IMR-90 (cell line): ENCODE measurements at regions not wholly inside any gene's neighbourhood (a gene's known extent, or its start where the extent isn't known, plus 50 kb on each side); places are given as distances from the start of the nearest gene placed in this dataset.

Source experiments
- ATAC-seq: fragments of 200-7000 bp; cut with Tn5 transposase; 2 replicates; pipeline ENCODE4 v1.9.1; 2020; ENCODE audit warnings: low read depth, mild to moderate bottlenecking, moderate library complexity
- BruUV-seq: library from RNA; stranded (reverse); fragments of 400-500 nt; replicated peaks from 2 replicates; lab custom pipeline; 2021; lab: Mats Ljungman, UMichigan
- CTCF ChIA-PET: fragments of 300-600 bp; formaldehyde crosslinking; extraction: SDS; loops from one replicate; lab custom pipeline; 2021; ENCODE audit warnings: antibody characterized with exemption; lab: Yijun Ruan, JAX
- POLR2A ChIA-PET: fragments of 300-600 bp; sonication (Branson Sonifier 250); formaldehyde crosslinking; loops from one replicate; lab custom pipeline; 2022; ENCODE audit warnings: antibody characterized with exemption; ENCODE audit not compliant: unreplicated experiment; lab: Charles Lee
- DNase-seq: peaks from one replicate; pipeline ENCODE4 v3.0.0; 2013
- H2AFZ ChIP-seq: replicated peaks from 2 replicates; pipeline ENCODE3; 2013; ENCODE audit warnings: low read length, mild to moderate bottlenecking; ENCODE audit not compliant: poor library complexity
- H2AK5ac ChIP-seq: 2 replicates; pipeline ENCODE4 v1.6.1; 2013; ENCODE audit warnings: low read depth, low read length, inconsistent platforms
- H2AK9ac ChIP-seq: replicated peaks from 2 replicates; pipeline ENCODE3; 2013; ENCODE audit warnings: mild to moderate bottlenecking, low read depth, low read length, moderate library complexity; ENCODE audit not compliant: poor library complexity
- H2BK120ac ChIP-seq: 2 replicates; pipeline ENCODE4 v1.6.1; 2013; ENCODE audit warnings: low read depth, low read length, inconsistent platforms
- H2BK15ac ChIP-seq: 3 replicates; pipeline ENCODE4 v1.6.1; 2013; ENCODE audit warnings: low read depth, low read length, inconsistent platforms
- H2BK20ac ChIP-seq: 2 replicates; pipeline ENCODE4 v1.6.1; 2013; ENCODE audit warnings: low read depth, mild to moderate bottlenecking, inconsistent platforms, low read length, moderate library complexity
- H2BK5ac ChIP-seq: 2 replicates; pipeline ENCODE4 v1.6.1; 2013; ENCODE audit warnings: mild to moderate bottlenecking, low read depth, low read length, inconsistent platforms; ENCODE audit not compliant: poor library complexity, severe bottlenecking
- H3K14ac ChIP-seq: replicated peaks from 2 replicates; pipeline ENCODE4 v1.6.1; 2013; ENCODE audit warnings: low read depth, low read length, inconsistent platforms
- H3K18ac ChIP-seq: 2 replicates; pipeline ENCODE4 v1.6.1; 2013; ENCODE audit warnings: low read depth, low read length, control low read depth
- H3K23ac ChIP-seq: 2 replicates; pipeline ENCODE4 v1.6.1; 2013; ENCODE audit warnings: low read depth, low read length, inconsistent platforms
- H3K27ac ChIP-seq: 2 replicates; pipeline ENCODE4 v1.5.1; 2013; ENCODE audit warnings: mild to moderate bottlenecking, control low read depth, low read length; ENCODE audit not compliant: insufficient read depth
- H3K27me3 ChIP-seq: 2 replicates; pipeline ENCODE4 v1.6.1; 2013; ENCODE audit warnings: low read length; ENCODE audit not compliant: control insufficient read depth, insufficient read depth
- H3K36me3 ChIP-seq: 2 replicates; pipeline ENCODE4 v1.6.1; 2013; ENCODE audit warnings: low read length, mixed read lengths; ENCODE audit not compliant: control insufficient read depth, insufficient read depth
- H3K4ac ChIP-seq: 2 replicates; pipeline ENCODE4 v1.6.1; 2013; ENCODE audit warnings: low read depth, low read length, inconsistent platforms
- H3K4me1 ChIP-seq: 2 replicates; pipeline ENCODE4 v1.6.1; 2013; ENCODE audit warnings: low read length, mixed read lengths; ENCODE audit not compliant: control insufficient read depth, insufficient read depth
- H3K4me2 ChIP-seq: 2 replicates; pipeline ENCODE4 v1.6.1; 2013; ENCODE audit warnings: low read depth, mild to moderate bottlenecking, control low read depth, low read length, moderate library complexity
- H3K4me3 ChIP-seq: 2 replicates; pipeline ENCODE4 v1.5.1; 2013; ENCODE audit warnings: low read depth, mild to moderate bottlenecking, control low read depth, low read length, moderate library complexity; ENCODE audit not compliant: insufficient read depth
- H3K56ac ChIP-seq: 2 replicates; pipeline ENCODE4 v1.6.1; 2013; ENCODE audit warnings: low read length, inconsistent platforms; ENCODE audit not compliant: insufficient read depth; ENCODE audit errors: extremely low read depth
- H3K79me1 ChIP-seq, 2 experiments: 2 replicates each; pipeline ENCODE4 v1.6.1; 2013; ENCODE audit warnings: low read length in 2 of 2, inconsistent platforms in 1 of 2, low read depth in 1 of 2
- H3K9ac ChIP-seq: 2 replicates; pipeline ENCODE4 v1.6.1; 2013; ENCODE audit warnings: low read depth, low read length, control low read depth
- H3K9me1 ChIP-seq: 2 replicates; pipeline ENCODE4 v1.6.1; 2013; ENCODE audit warnings: low read length, inconsistent platforms; ENCODE audit not compliant: insufficient read depth
- H3K9me3 ChIP-seq: 2 replicates; pipeline ENCODE4 v1.6.1; 2013; ENCODE audit warnings: low read length; ENCODE audit not compliant: control insufficient read depth, insufficient read depth
- H4K20me1 ChIP-seq: 2 replicates; pipeline ENCODE4 v1.6.1; 2013; ENCODE audit warnings: low read length, inconsistent platforms; ENCODE audit not compliant: insufficient read depth
- H4K5ac ChIP-seq: 2 replicates; pipeline ENCODE4 v1.6.1; 2013; ENCODE audit warnings: mild to moderate bottlenecking, low read depth, low read length, control low read depth
- H4K8ac ChIP-seq, 2 experiments: 2 replicates each; pipeline ENCODE4 v1.6.1; 2013; ENCODE audit warnings: low read depth in 2 of 2, low read length in 2 of 2, control low read depth in 1 of 2, inconsistent platforms in 1 of 2
- H4K91ac ChIP-seq: 2 replicates; pipeline ENCODE4 v1.6.1; 2013; ENCODE audit warnings: low read depth, low read length, inconsistent platforms; ENCODE audit not compliant: insufficient read depth
- BHLHE40 ChIP-seq: fragments of 150-350 bp; IDR thresholded peaks from 2 replicates; pipeline ENCODE4 v1.6.1; 2016; ENCODE audit warnings: mild to moderate bottlenecking, low read depth, low read length
- CEBPB ChIP-seq: IDR thresholded peaks from 2 replicates; pipeline ENCODE4 v1.6.1; 2012; ENCODE audit warnings: low read depth, low read length, improper control_type of control experiment
- CHD1 ChIP-seq: IDR thresholded peaks from 2 replicates; pipeline ENCODE4 v1.6.1; 2012; ENCODE audit warnings: low read depth, low read length, improper control_type of control experiment
- FOS ChIP-seq: fragments of 150-350 bp; IDR thresholded peaks from 2 replicates; pipeline ENCODE4 v1.6.1; 2016; ENCODE audit warnings: low read depth, low read length
- MAZ ChIP-seq: IDR thresholded peaks from 2 replicates; pipeline ENCODE4 v1.6.1; 2012; ENCODE audit warnings: low read depth, mild to moderate bottlenecking, low read length, improper control_type of control experiment, moderate library complexity, borderline replicate concordance
- RCOR1 ChIP-seq: IDR thresholded peaks from 2 replicates; pipeline ENCODE4 v1.6.1; 2012; ENCODE audit warnings: mild to moderate bottlenecking, low read length, improper control_type of control experiment; ENCODE audit not compliant: insufficient replicate concordance
- SMC3 ChIP-seq: fragments of 150-350 bp; IDR thresholded peaks from 2 replicates; pipeline ENCODE4 v1.6.1; 2016; ENCODE audit warnings: low read depth, mild to moderate bottlenecking, antibody characterized with exemption, low read length, moderate library complexity
- WGBS, 2 experiments: methylation state at CpG; one replicate each; pipeline versions ENCODE4 v1.1.5 to v1.1.7; 2013; ENCODE audit warnings: missing lambda C conversion rate in 2 of 2; ENCODE audit not compliant: insufficient read length in 1 of 2; ENCODE audit errors: extremely low coverage in 2 of 2; 5-methylcytosine and 5-hydroxymethylcytosine counted together
- dilution Hi-C: fragments of 300-500 bp; cut with HindIII; formaldehyde crosslinking; loops from one replicate; pipeline ENCODE4 v1.14.3; 2018; ENCODE audit warnings: low sequenced_read_pairs; ENCODE audit not compliant: unreplicated experiment
- in situ Hi-C: fragments of 300-500 bp; cut with MboI; formaldehyde crosslinking; loops from 3 replicates; pipeline ENCODE4 v1.14.3; 2019; ENCODE audit warnings: low sequenced_read_pairs, inconsistent platforms, mixed read lengths
- intact Hi-C: fragments of 100-400 bp; cut with micrococcal nuclease; formaldehyde crosslinking; loops from 2 replicates; pipeline ENCODE4 v1.10.0; 2022
- TF ChIP-seq, protein P1 (sequence below): conservative IDR thresholded peaks from 2 replicates; pipeline ENCODE4 v1.5.1; 2012; ENCODE audit warnings: mild to moderate bottlenecking, low read depth, low read length, improper control_type of control experiment

DNA sequence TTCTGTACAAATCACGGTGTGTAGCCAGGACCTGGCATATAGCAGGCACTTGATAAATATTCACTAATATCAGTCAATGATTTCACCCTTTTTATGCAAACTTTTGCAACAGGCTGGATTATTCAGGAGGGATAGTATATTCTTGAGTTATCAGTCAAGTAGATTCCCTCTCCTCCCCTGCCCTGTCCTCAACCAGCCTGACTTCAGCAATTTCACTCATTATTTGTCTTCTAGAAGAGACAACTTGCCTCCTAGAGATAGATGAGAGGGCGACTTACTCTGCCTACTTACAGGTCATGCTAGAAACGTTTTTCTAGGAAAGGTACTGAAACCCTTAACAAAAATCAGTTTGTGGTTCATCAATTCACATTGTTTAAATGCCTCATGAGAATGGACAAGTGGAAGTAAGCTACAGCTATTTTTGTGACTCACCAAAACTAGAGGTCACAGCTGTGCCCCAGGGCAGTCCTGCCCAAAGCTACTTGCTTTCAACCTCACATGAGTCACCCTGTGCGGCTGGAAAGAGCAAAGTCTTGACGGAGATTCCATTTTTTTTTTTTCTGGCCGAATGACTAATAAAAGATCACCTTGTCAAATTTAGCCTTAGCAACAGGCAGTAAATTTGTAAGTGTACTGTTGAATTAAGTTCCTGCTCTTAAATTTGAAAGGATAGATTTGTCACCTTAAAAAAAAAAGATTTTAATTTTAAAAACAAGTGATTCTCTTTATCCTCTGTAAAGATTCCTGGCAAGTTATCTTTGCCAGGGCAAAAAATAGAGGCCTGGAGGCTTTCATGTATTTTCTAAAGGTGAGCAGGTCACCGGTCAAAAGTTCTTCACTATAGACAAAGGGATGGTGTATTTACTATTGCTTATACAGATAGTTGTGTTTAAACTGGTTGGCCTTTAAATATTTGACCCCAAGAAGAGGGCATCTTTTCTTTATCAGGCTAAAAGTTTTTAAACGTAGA, 109.0 kb upstream of the SLC35G4 start:
- Histone ChIP-seq H2BK15ac (no peak overlapping the region), H3K4ac (peak overlapping the region; percentile 48), H2BK120ac (peak overlapping the region; percentile 57), H3K9ac (no peak overlapping the region), H3K9me1 (peaks cover 6% of the 10 kb centered on the region; the same call in 1 of the 2 replicates), H2BK5ac (no peak overlapping the region), H4K91ac (0 out of 2 replicates have a peak overlapping the region, but pooled peaks have one; percentile 19), H3K4me3 (no peak overlapping the region), H3K14ac (no peak overlapping the region), H3K4me1 (peaks cover 2% of the 10 kb centered on the region; the same call in 1 of the 2 replicates), H3K36me3 (no peaks in the 10 kb centered on the region), H3K56ac (no peak overlapping the region), H3K4me2 (no peak overlapping the region), H2AFZ (no peak overlapping the region), H2AK5ac (no peak overlapping the region), H3K18ac (no peak overlapping the region), H3K27me3 (no peaks in the 10 kb centered on the region), H3K27ac (no peak overlapping the region), H2AK9ac (peak overlapping the region; percentile 58), H4K20me1 (no peaks in the 10 kb centered on the region), H3K23ac (no peak overlapping the region), H4K8ac (peak overlapping the region in 1 of 2 experiments; percentile 24; a peak in 1 of 4 replicates), H4K5ac (no peak overlapping the region), H2BK20ac (peak overlapping the region; percentile 81), H3K79me1 (no peaks in the 10 kb centered on the region), H3K9me3 (no peaks in the 10 kb centered on the region; the same call in 1 of the 2 replicates)
- no TSS peak for BruUV-seq
- ChIA-PET POLR2A (interaction anchor here (0.5 to 0.7 kb wide), 2 partner anchors 436 to 570 kb away, joined by 3 to 5 read pairs; no protein-coding TSS in a partner anchor), CTCF (interaction anchor here (1.0 to 2.3 kb wide), 2 partner anchors 18 to 190 kb away, joined by 7 to 11 read pairs; no protein-coding TSS in a partner anchor)
- WGBS, 2 experiments, result no CpG with 5 or more reads among the region's 8 CpGs
- in situ Hi-C loops, result no loop called here
- ATAC-seq (peak; percentile 97), DNase-seq (peak; percentile 98)
- dilution Hi-C loops, result no loop called here
- intact Hi-C loops, result loop anchor here (5.0 kb wide), 1 partner anchor 173 kb away; no protein-coding TSS in a partner anchor
- TF ChIP-seq MAZ (0 out of 2 replicates have a peak, but pooled peaks have one; percentile 13), BHLHE40 (peak; percentile 74), SMC3 (no peak), CHD1 (no peak), FOS (peak; percentile 98), RCOR1 (peak; percentile 95), CEBPB (0 out of 2 replicates have a peak, but pooled peaks have one; percentile 12)
- TF ChIP-seq, protein P1, sequence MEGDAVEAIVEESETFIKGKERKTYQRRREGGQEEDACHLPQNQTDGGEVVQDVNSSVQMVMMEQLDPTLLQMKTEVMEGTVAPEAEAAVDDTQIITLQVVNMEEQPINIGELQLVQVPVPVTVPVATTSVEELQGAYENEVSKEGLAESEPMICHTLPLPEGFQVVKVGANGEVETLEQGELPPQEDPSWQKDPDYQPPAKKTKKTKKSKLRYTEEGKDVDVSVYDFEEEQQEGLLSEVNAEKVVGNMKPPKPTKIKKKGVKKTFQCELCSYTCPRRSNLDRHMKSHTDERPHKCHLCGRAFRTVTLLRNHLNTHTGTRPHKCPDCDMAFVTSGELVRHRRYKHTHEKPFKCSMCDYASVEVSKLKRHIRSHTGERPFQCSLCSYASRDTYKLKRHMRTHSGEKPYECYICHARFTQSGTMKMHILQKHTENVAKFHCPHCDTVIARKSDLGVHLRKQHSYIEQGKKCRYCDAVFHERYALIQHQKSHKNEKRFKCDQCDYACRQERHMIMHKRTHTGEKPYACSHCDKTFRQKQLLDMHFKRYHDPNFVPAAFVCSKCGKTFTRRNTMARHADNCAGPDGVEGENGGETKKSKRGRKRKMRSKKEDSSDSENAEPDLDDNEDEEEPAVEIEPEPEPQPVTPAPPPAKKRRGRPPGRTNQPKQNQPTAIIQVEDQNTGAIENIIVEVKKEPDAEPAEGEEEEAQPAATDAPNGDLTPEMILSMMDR, result no peak
